ENCODE measurements at regions not wholly inside any gene's neighbourhood (a gene's known extent, or its start where the extent isn't known, plus 50 kb on each side); places are given as distances from the start of the nearest gene placed in this dataset.

- TF ChIP-seq SUZ12 (IDR thresholded peaks at IDR 0.05; ENCODE audit: low read length) (no peak), SIRT6 (IDR thresholded peaks at IDR 0.05; ENCODE audit: low read length) (no peak), RXRA (IDR thresholded peaks at IDR 0.05; ENCODE audit: insufficient read depth, low read depth, low read length) (no peak), JUN (IDR thresholded peaks at IDR 0.05; ENCODE audit: low read depth, low read length) (no peak), KDM1A (IDR thresholded peaks at IDR 0.05; ENCODE audit: borderline replicate concordance, low read length) (no peak)
Observed at GRCh38 chr14:38959021-38959420, 144.0 kb downstream of the SEC23A start (continued).

Data from H1 (cell line).